Progenitor cell of endocrine pancreas (in vitro differentiated cells): ENCODE measurements at regions not wholly inside any gene's neighbourhood (a gene's known extent, or its start where the extent isn't known, plus 50 kb on each side); places are given as distances from the start of the nearest gene placed in this dataset.
"Not testable (repeated sequence)": the region's sequence is repeated elsewhere in the genome, so short reads cannot be mapped to it uniquely, and the experiment has no call there.

Experiments
- DNase-seq: peaks from one replicate; pipeline ENCODE4 v3.0.0; 2021; ENCODE audit warnings: low spot score; ENCODE audit not compliant: unreplicated experiment
- H3K27ac Mint-ChIP-seq: 2 replicates; pipeline ENCODE4 v1.8.0; 2021; ENCODE audit warnings: mild to moderate bottlenecking, moderate library complexity, mixed read lengths
- H3K27me3 Mint-ChIP-seq: 2 replicates; pipeline ENCODE4 v1.8.0; 2021; ENCODE audit warnings: mixed read lengths
- H3K36me3 Mint-ChIP-seq: 2 replicates; pipeline ENCODE4 v1.8.0; 2022; ENCODE audit warnings: mixed read lengths; ENCODE audit not compliant: insufficient read depth
- H3K4me1 Mint-ChIP-seq: 2 replicates; pipeline ENCODE4 v1.8.0; 2021; ENCODE audit warnings: low read depth, mixed read lengths
- H3K4me3 Mint-ChIP-seq: 2 replicates; pipeline ENCODE4 v1.8.0; 2021; ENCODE audit warnings: low read depth, mild to moderate bottlenecking, moderate library complexity, mixed read lengths
- H3K9me3 Mint-ChIP-seq: 2 replicates; pipeline ENCODE4 v1.8.0; 2021; ENCODE audit warnings: low read depth, mixed read lengths
- CTCF ChIP-seq: fragments of 200-600 bp; sonication (generic); IDR thresholded peaks from one replicate; pipeline ENCODE4 v1.5.0; 2021; ENCODE audit warnings: antibody characterized with exemption, mild to moderate bottlenecking; ENCODE audit not compliant: unreplicated experiment

- Mint-ChIP-seq H3K36me3 (no peaks in the 10 kb centered on the region), H3K4me1 (peaks cover 12% of the 10 kb centered on the region), H3K27me3 (no peaks in the 10 kb centered on the region), H3K4me3 (no peak overlapping the region), H3K27ac (no peak overlapping the region), H3K9me3 (no peaks in the 10 kb centered on the region)
- no peak for DNase-seq
- TF ChIP-seq CTCF: no peak
Observed at GRCh38 chr4:119977076-119977940, 89.3 kb downstream of the MAD2L1 start.

GRCh38 chr4:119971431-119972084, 95.1 kb downstream of the MAD2L1 start:
- Mint-ChIP-seq H3K36me3 (no peaks in the 10 kb centered on the region), H3K4me3 (no peak overlapping the region), H3K4me1 (no peaks in the 10 kb centered on the region), H3K27ac (no peak overlapping the region), H3K9me3 (no peaks in the 10 kb centered on the region), H3K27me3 (no peaks in the 10 kb centered on the region)
- TF ChIP-seq CTCF: no peak
- no peak for DNase-seq

GRCh38 chr4:119962631-119963030, 104.0 kb downstream of the MAD2L1 start:
- Mint-ChIP-seq H3K36me3 (no peaks in the 10 kb centered on the region), H3K9me3 (no peaks in the 10 kb centered on the region), H3K4me3 (no peak overlapping the region), H3K27me3 (no peaks in the 10 kb centered on the region), H3K4me1 (no peaks in the 10 kb centered on the region), H3K27ac (no peak overlapping the region)
- no peak for DNase-seq
- TF ChIP-seq CTCF: no peak

GRCh38 chr4:119958983-119959382, 107.7 kb downstream of the MAD2L1 start:
- Mint-ChIP-seq H3K4me1 (no peaks in the 10 kb centered on the region), H3K27me3 (no peaks in the 10 kb centered on the region), H3K9me3 (peaks cover 5% of the 10 kb centered on the region), H3K27ac (no peak overlapping the region), H3K36me3 (no peaks in the 10 kb centered on the region), H3K4me3 (no peak overlapping the region)
- no peak for TF ChIP-seq CTCF
- DNase-seq: no peak

- TF ChIP-seq CTCF: no peak
- DNase-seq: no peak
- Mint-ChIP-seq H3K9me3 (peaks cover 5% of the 10 kb centered on the region), H3K4me3 (no peak overlapping the region), H3K27me3 (no peaks in the 10 kb centered on the region), H3K36me3 (no peaks in the 10 kb centered on the region), H3K27ac (no peak overlapping the region), H3K4me1 (no peaks in the 10 kb centered on the region)
Observed at GRCh38 chr4:119955256-119955655, 111.4 kb downstream of the MAD2L1 start.

- H3K4me1 Mint-ChIP-seq, H3K27ac Mint-ChIP-seq, H3K9me3 Mint-ChIP-seq, H3K36me3 Mint-ChIP-seq, H3K27me3 Mint-ChIP-seq, DNase-seq, H3K4me3 Mint-ChIP-seq: not testable (repeated sequence)
Observed at GRCh38 chr4:119954487-119954886, 112.2 kb downstream of the MAD2L1 start.
